ENCODE measurements at regions not wholly inside any gene's neighbourhood (a gene's known extent, or its start where the extent isn't known, plus 50 kb on each side); places are given as distances from the start of the nearest gene placed in this dataset.

DNA sequence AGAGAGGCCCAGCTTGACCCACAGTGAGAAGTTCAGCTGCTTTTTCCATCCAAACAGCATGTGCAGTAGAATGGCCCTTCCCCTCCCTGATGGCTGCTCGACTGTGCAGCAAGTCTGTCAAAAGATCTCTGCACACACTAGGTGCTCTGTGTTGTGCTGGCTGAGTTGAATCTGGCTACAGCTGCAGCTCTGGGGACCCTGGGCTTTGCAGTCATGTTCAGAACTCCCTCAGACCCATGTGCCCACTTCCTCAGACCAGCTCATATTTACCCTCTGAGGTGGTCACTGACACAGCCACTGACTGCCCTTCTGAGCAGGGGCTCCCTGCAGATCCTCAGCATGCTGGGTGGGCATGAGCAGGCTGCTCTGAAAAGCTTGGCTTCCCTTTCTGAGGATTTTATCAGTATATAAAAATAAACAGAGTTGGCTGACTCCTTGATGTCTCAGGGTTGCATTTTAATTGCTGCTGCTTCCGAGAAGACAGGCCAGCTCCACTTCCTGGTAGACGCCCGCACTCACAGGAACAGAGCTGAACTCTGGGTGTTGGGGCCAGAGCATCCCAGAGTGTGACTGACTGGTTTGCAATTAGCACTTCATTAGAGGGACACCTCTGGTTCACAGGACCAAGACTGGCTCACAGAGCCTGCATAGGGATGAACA is 507.9 kb downstream of the RPS24 start:
- TF ChIP-seq, protein P1, sequence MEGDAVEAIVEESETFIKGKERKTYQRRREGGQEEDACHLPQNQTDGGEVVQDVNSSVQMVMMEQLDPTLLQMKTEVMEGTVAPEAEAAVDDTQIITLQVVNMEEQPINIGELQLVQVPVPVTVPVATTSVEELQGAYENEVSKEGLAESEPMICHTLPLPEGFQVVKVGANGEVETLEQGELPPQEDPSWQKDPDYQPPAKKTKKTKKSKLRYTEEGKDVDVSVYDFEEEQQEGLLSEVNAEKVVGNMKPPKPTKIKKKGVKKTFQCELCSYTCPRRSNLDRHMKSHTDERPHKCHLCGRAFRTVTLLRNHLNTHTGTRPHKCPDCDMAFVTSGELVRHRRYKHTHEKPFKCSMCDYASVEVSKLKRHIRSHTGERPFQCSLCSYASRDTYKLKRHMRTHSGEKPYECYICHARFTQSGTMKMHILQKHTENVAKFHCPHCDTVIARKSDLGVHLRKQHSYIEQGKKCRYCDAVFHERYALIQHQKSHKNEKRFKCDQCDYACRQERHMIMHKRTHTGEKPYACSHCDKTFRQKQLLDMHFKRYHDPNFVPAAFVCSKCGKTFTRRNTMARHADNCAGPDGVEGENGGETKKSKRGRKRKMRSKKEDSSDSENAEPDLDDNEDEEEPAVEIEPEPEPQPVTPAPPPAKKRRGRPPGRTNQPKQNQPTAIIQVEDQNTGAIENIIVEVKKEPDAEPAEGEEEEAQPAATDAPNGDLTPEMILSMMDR (IDR thresholded peaks at IDR 0.05; ENCODE audit: insufficient read depth, low read depth, low read length): no peak
- no peak overlapping the region for H3K4me3 ChIP-seq (ENCODE audit: low read depth, low read length)
- DNase-seq (ENCODE audit: low read depth): peak; percentile 43

DNA sequence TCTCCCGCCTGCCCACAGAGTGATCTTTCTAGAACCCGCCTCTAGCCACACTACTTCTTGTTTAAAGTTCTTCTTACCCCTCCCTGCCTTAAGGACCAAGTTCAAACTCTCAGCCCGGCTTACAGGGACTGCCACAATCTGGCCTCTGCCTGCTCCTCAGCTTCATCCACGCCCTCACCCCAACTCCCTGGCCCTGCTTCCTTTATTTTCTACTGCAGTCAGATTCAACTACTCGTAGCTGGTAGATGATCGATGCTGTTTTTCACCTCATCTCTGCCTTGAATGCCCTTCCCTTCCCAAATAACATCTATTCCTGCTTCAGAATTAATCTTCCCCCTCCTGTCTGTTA is 508.5 kb downstream of the RPS24 start:
- no peak for DNase-seq (ENCODE audit: low read depth)
- no peak overlapping the region for H3K4me3 ChIP-seq (ENCODE audit: low read depth, low read length)
- TF ChIP-seq, protein P1 (IDR thresholded peaks at IDR 0.05; ENCODE audit: insufficient read depth, low read depth, low read length): no peak

DNA sequence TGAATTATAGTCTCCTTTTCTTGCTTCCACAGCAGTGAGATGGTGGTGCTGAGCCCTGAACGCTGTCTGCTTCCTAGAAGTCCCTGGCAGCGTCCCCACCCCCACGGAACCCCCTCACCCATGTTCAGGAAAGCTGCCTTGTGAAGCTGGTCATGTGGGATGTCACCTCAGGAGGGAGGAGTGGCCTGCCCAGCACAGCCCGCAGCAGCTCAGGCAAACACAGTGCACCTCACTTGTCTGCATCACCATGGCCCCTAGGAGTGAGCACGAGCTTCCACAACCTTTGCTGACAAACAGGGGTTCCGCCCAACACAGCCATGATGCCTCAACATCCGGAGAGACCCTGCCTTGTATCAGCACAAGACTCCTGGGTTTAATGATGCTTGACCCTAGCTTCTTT is 508.9 kb downstream of the RPS24 start:
- H3K4me3 ChIP-seq (ENCODE audit: low read depth, low read length): no peak overlapping the region
- TF ChIP-seq, protein P1 (IDR thresholded peaks at IDR 0.05; ENCODE audit: insufficient read depth, low read depth, low read length): no peak
- no peak for DNase-seq (ENCODE audit: low read depth)

DNA sequence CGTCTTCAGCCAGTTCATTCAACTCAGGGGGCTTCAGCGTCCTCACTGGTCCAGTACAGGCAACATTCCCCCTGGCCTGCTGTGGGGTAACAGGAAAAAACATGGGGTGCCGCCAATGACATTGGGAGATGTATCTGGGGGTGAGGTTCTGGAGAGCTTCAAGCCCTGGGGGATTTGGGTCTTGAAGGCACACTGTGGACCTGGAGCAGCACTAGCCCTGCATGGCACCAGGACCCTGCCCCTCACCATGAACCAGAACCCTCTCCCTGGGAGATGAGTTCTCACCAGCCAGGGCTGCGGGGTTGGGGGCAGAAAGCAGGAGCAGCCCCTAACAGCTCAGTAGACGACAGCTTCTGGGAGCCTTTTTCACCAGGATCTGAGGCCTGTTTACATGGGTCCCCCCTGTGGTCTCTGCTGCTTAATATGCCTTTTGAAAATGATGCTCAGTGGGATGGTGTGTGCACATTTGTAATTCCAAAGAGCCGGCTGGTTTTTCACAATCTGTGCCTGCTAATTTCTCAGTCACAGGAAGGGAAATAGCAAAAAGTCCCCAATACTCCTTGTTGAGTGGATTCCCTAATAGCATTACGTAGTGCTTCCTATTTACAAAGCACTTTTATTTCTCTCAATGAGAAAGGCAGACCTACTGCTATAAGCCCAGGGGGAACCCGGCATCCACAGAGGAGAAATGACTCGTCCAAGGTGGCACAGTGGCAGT is 509.5 kb downstream of the RPS24 start:
- peak; percentile 4 for DNase-seq (ENCODE audit: low read depth)
- no peak overlapping the region for H3K4me3 ChIP-seq (ENCODE audit: low read depth, low read length)
- TF ChIP-seq, protein P1 (IDR thresholded peaks at IDR 0.05; ENCODE audit: insufficient read depth, low read depth, low read length): no peak

DNA sequence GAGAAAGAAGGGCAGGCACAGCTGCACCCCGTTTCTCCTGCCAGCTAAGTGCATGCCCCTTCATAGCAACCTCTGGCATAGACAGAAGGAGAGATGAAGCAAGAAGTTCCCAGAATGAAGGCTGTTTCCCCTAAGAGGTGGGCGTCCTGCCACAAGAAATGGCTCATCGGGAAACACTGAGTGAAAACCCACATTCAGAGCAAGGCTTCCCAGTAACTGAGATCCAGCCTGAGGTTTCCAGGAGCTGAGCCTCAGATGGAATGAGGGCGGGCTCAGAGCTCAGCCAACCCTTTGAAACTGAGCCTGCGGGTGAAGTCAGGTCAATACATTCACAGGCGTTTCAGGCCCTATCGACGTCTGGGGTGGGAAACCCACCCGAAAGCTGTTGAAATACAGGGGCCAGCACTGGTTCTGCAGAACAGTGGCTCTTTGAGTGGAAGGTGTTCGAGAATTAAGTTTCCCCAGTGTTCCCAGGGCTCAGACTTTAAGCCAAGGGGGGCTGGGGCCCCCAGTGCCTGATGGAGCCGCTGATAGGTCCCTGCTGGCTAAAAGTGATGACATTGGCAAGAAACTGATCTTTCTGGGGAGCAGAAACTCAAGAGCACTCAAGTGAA is 510.2 kb downstream of the RPS24 start:
- H3K4me3 ChIP-seq (ENCODE audit: low read depth, low read length): no peak overlapping the region
- peak; percentile 80 for DNase-seq (ENCODE audit: low read depth)
- TF ChIP-seq, protein P1 (IDR thresholded peaks at IDR 0.05; ENCODE audit: insufficient read depth, low read depth, low read length): no peak

DNA sequence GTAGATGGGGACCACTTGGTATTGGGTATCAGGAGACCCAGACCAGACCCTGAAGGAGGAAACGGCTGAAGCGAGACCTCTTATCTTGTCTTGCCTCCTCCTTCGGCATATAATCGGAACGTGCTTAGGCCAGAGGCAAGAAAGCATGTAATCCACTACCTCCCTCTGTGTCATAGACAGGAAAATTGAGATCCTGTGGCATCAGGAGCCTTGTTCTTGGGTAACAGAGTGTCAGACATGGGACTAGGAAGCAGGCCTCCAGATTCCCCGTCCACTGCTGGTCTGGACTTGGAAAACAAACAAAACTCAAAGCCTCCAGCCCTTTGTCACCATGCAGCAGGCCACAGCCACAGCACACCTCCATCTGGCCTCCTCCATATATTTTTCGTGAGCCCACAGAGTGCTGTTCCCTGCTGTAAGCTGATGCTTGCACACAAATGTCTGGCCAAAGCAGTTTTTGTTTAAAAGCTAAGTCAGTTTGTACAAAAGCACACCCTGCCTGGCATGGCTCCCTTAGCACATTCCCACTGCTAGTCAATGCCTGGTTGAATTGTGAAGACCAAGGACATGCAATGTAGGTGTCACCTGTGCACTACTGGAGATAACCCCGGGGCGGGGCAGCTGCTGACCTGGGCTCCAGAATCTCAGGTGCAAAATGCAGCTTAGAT is 510.9 kb downstream of the RPS24 start:
- TF ChIP-seq, protein P1 (IDR thresholded peaks at IDR 0.05; ENCODE audit: insufficient read depth, low read depth, low read length): no peak

More for the DNA sequence above, 510.9 kb downstream of the RPS24 start:
- no peak for DNase-seq (ENCODE audit: low read depth)
- H3K4me3 ChIP-seq (ENCODE audit: low read depth, low read length): no peak overlapping the region

Measured in fibroblast of villous mesenchyme (primary cell).